Effector CD4-positive, alpha-beta T cell (primary cell): ENCODE measurements at regions not wholly inside any gene's neighbourhood (a gene's known extent, or its start where the extent isn't known, plus 50 kb on each side); places are given as distances from the start of the nearest gene placed in this dataset.

Source experiments
- DNase-seq: peaks from one replicate; pipeline ENCODE4 v3.0.0-alpha.2; 2020

GRCh38 chr13:58830841-58831240 is 1199.3 kb downstream of the PCDH17 start:
- no peak for DNase-seq

GRCh38 chr13:58838615-58839014 is 1207.1 kb downstream of the PCDH17 start:
- DNase-seq: no peak

- no peak for DNase-seq
Measured at GRCh38 chr13:58843071-58843470, 1211.5 kb downstream of the PCDH17 start.

GRCh38 chr13:58843567-58843966 is 1212.0 kb downstream of the PCDH17 start:
- DNase-seq: no peak

GRCh38 chr13:58850161-58850560 is 1218.6 kb downstream of the PCDH17 start:
- DNase-seq: no peak

GRCh38 chr13:58852076-58852475 is 1220.5 kb downstream of the PCDH17 start:
- no peak for DNase-seq

- DNase-seq: no peak
Measured at GRCh38 chr13:58855283-58855682, 1223.7 kb downstream of the PCDH17 start.

GRCh38 chr13:58858870-58859371 is 1227.4 kb downstream of the PCDH17 start:
- DNase-seq: no peak

GRCh38 chr13:58865286-58865685 is 1233.7 kb downstream of the PCDH17 start:
- no peak for DNase-seq

GRCh38 chr13:58869566-58869965 is 1238.0 kb downstream of the PCDH17 start:
- DNase-seq: no peak

GRCh38 chr13:58876473-58876872 is 1244.9 kb downstream of the PCDH17 start:
- DNase-seq: no peak

- DNase-seq: no peak
Measured at GRCh38 chr13:58879114-58879513, 1247.6 kb downstream of the PCDH17 start.

- DNase-seq: no peak
Measured at GRCh38 chr13:58882516-58882915, 1251.0 kb downstream of the PCDH17 start.

GRCh38 chr13:58883405-58883804 is 1251.9 kb downstream of the PCDH17 start:
- no peak for DNase-seq

- no peak for DNase-seq
Measured at GRCh38 chr13:58884353-58885209, 1253.0 kb downstream of the PCDH17 start.

GRCh38 chr13:58889474-58889873 is 1257.9 kb downstream of the PCDH17 start:
- no peak for DNase-seq

- no peak for DNase-seq
Measured at GRCh38 chr13:58893396-58893795, 1261.9 kb downstream of the PCDH17 start.

- DNase-seq: no peak
Measured at GRCh38 chr13:58906329-58907007, 1257.3 kb downstream of the DIAPH3 start.

GRCh38 chr13:58907347-58907746 is 1256.4 kb downstream of the DIAPH3 start:
- no peak for DNase-seq

- no peak for DNase-seq
Measured at GRCh38 chr13:58908019-58908679, 1255.6 kb downstream of the DIAPH3 start.

GRCh38 chr13:58919551-58919950 is 1244.2 kb downstream of the DIAPH3 start:
- no peak for DNase-seq

GRCh38 chr13:58921129-58921528 is 1242.6 kb downstream of the DIAPH3 start:
- no peak for DNase-seq

GRCh38 chr13:58926858-58927257 is 1236.9 kb downstream of the DIAPH3 start:
- no peak for DNase-seq
